Spleen (tissue), 7 donors: ENCODE measurements at regions not wholly inside any gene's neighbourhood (a gene's known extent, or its start where the extent isn't known, plus 50 kb on each side); places are given as distances from the start of the nearest gene placed in this dataset.
"Not testable (repeated sequence)": the region's sequence is repeated elsewhere in the genome, so short reads cannot be mapped to it uniquely, and the experiment has no call there.

Experiments used
- CTCF ChIP-seq, 11 experiments: fragments of 200-600 bp in 7 of 11; fragments of 450-650 bp in 4 of 11; sonication (generic) in 4 of 11; IDR thresholded peaks in 8 of 11; conservative IDR thresholded peaks in 3 of 11; 1 replicate in 7 of 11; 2 replicates in 4 of 11; pipeline versions ENCODE4 v1.4.0 to v1.8.0; 2016 to 2021; ENCODE audit warnings: antibody characterized with exemption in 11 of 11, inconsistent platforms in 4 of 11, mild to moderate bottlenecking in 1 of 11
- POLR2A ChIP-seq, 3 donors: fragments of 450-650 bp; IDR thresholded peaks; one replicate each; pipeline ENCODE4 v1.5.1; 2017; ENCODE audit warnings: antibody characterized with exemption in 3 of 3, mild to moderate bottlenecking in 1 of 3
- POLR2AphosphoS5 ChIP-seq, 3 donors: sonication (generic); formaldehyde crosslinking; IDR thresholded peaks; one replicate each; pipeline ENCODE4 v1.5.1; 2017; ENCODE audit warnings: antibody characterized with exemption in 3 of 3
- donor health status: DM: no; HTN: no; CAD: no; lungs with moderate emphysema.
- donor health status: DM: no; HTN: no; CAD: no.
- donor health status: DM: no; HTN: no; CAD: no.

- TF ChIP-seq CTCF (IDR thresholded peaks at IDR 0.05 in 8 of 11, conservative IDR thresholded peaks at IDR 0.05 in 3 of 11); POLR2AphosphoS5 (IDR thresholded peaks at IDR 0.05); POLR2A (IDR thresholded peaks at IDR 0.05): not testable (repeated sequence)
These were observed 196.4 kb downstream of the SPATA31A7 start for GRCh38 chr9:61386035-61386815.
